HK-2 (cell line): ENCODE measurements at regions not wholly inside any gene's neighbourhood (a gene's known extent, or its start where the extent isn't known, plus 50 kb on each side); places are given as distances from the start of the nearest gene placed in this dataset.
"Not testable (repeated sequence)": the region's sequence is repeated elsewhere in the genome, so short reads cannot be mapped to it uniquely, and the experiment has no call there.

ENCODE experiments used
- DNase-seq: peaks from one replicate; pipeline ENCODE4 v3.0.0-alpha.2; 2018; ENCODE audit not compliant: unreplicated experiment

GRCh38 chr15:92705764-92706163 is 50.2 kb upstream of the FAM174B start:
- DNase-seq = no peak

- DNase-seq = no peak
Observed at GRCh38 chr15:92706201-92706600, 50.6 kb upstream of the FAM174B start.

- no peak for DNase-seq
Observed at GRCh38 chr15:92707880-92708551, 52.4 kb upstream of the FAM174B start.

GRCh38 chr15:92708635-92709034 is 53.1 kb upstream of the FAM174B start:
- DNase-seq = no peak

- DNase-seq = no peak
Observed at GRCh38 chr15:92709110-92709790, 53.7 kb upstream of the FAM174B start.

GRCh38 chr15:92711457-92711831 is 55.9 kb upstream of the FAM174B start:
- DNase-seq = no peak

- DNase-seq = peak; percentile 2
Observed at GRCh38 chr15:92714077-92714476, 58.5 kb upstream of the FAM174B start.

GRCh38 chr15:92714477-92715401 is 59.2 kb upstream of the FAM174B start:
- peak; percentile 65 for DNase-seq

GRCh38 chr15:92715758-92716157 is 60.2 kb upstream of the FAM174B start:
- DNase-seq = no peak

- DNase-seq = no peak
Observed at GRCh38 chr15:92719021-92719420, 63.4 kb upstream of the FAM174B start.

- DNase-seq = no peak
Observed at GRCh38 chr15:92724144-92724543, 68.6 kb upstream of the FAM174B start.

GRCh38 chr15:92725171-92725570 is 69.6 kb upstream of the FAM174B start:
- no peak for DNase-seq

GRCh38 chr15:92728266-92728665 is 72.7 kb upstream of the FAM174B start:
- DNase-seq = no peak

- DNase-seq = no peak
Observed at GRCh38 chr15:92733090-92733933, 77.7 kb upstream of the FAM174B start.

- DNase-seq = no peak
Observed at GRCh38 chr15:92733934-92734521, 78.5 kb upstream of the FAM174B start.

GRCh38 chr15:92739246-92739645 is 83.7 kb upstream of the FAM174B start:
- DNase-seq = not testable (repeated sequence)

- DNase-seq = no peak
Observed at GRCh38 chr15:92745845-92746271, 90.3 kb upstream of the FAM174B start.

- DNase-seq = no peak
Observed at GRCh38 chr15:92747047-92747446, 91.5 kb upstream of the FAM174B start.

GRCh38 chr15:92749216-92749615 is 93.6 kb upstream of the FAM174B start:
- DNase-seq = no peak

GRCh38 chr15:92749946-92750345 is 94.4 kb upstream of the FAM174B start:
- DNase-seq = no peak

- no peak for DNase-seq
Observed at GRCh38 chr15:92751528-92751927, 96.0 kb upstream of the FAM174B start.
